Calu3 (cell line): ENCODE measurements at regions not wholly inside any gene's neighbourhood (a gene's known extent, or its start where the extent isn't known, plus 50 kb on each side); places are given as distances from the start of the nearest gene placed in this dataset.

Source experiments
- BruUV-seq: library from RNA; stranded (reverse); fragments of 400-500 nt; replicated peaks from 2 replicates; lab custom pipeline; 2021; lab: Mats Ljungman, UMichigan
- CTCF ChIA-PET: fragments of 300-600 bp; sonication (Branson Sonifier 250); formaldehyde crosslinking; loops from one replicate; lab custom pipeline; 2022; ENCODE audit warnings: antibody characterized with exemption; lab: Charles Lee
- DNase-seq: peaks from one replicate; pipeline ENCODE4 v3.0.0; 2022
- H3K27ac Mint-ChIP-seq: one replicate; pipeline ENCODE4 v1.8.0; 2022; ENCODE audit warnings: mixed read lengths; ENCODE audit not compliant: unreplicated experiment
- H3K27me3 Mint-ChIP-seq: one replicate; pipeline ENCODE4 v1.8.0; 2022; ENCODE audit warnings: mixed read lengths; ENCODE audit not compliant: unreplicated experiment
- H3K36me3 Mint-ChIP-seq: one replicate; pipeline ENCODE4 v1.8.0; 2022; ENCODE audit warnings: mild to moderate bottlenecking, moderate library complexity, mixed read lengths; ENCODE audit not compliant: insufficient read depth, unreplicated experiment
- H3K4me1 Mint-ChIP-seq: one replicate; pipeline ENCODE4 v1.8.0; 2022; ENCODE audit warnings: mild to moderate bottlenecking, low read depth, mixed read lengths; ENCODE audit not compliant: unreplicated experiment
- H3K4me3 Mint-ChIP-seq: one replicate; pipeline ENCODE4 v1.8.0; 2022; ENCODE audit warnings: mild to moderate bottlenecking, low read depth, moderate library complexity, mixed read lengths; ENCODE audit not compliant: unreplicated experiment
- H3K9me3 Mint-ChIP-seq: one replicate; pipeline ENCODE4 v1.8.0; 2022; ENCODE audit warnings: low read depth, mixed read lengths; ENCODE audit not compliant: unreplicated experiment
- intact Hi-C: fragments of 100-400 bp; cut with micrococcal nuclease; formaldehyde crosslinking; loops from one replicate; pipeline ENCODE4 v1.10.0; 2022; ENCODE audit not compliant: unreplicated experiment
- TF ChIP-seq, protein P1 (sequence below): fragments of 200-600 bp; IDR thresholded peaks from one replicate; pipeline ENCODE4 v1.8.0; 2022; ENCODE audit warnings: antibody characterized with exemption; ENCODE audit not compliant: unreplicated experiment

- Mint-ChIP-seq H3K4me1 (no peaks in the 10 kb centered on the region), H3K27me3 (no peaks in the 10 kb centered on the region), H3K4me3 (no peak overlapping the region), H3K36me3 (no peaks in the 10 kb centered on the region), H3K27ac (no peak overlapping the region), H3K9me3 (peaks cover 16% of the 10 kb centered on the region)
- intact Hi-C loops, result no loop called here
- no peak for DNase-seq
- BruUV-seq, result no TSS peak
- TF ChIP-seq, protein P1, sequence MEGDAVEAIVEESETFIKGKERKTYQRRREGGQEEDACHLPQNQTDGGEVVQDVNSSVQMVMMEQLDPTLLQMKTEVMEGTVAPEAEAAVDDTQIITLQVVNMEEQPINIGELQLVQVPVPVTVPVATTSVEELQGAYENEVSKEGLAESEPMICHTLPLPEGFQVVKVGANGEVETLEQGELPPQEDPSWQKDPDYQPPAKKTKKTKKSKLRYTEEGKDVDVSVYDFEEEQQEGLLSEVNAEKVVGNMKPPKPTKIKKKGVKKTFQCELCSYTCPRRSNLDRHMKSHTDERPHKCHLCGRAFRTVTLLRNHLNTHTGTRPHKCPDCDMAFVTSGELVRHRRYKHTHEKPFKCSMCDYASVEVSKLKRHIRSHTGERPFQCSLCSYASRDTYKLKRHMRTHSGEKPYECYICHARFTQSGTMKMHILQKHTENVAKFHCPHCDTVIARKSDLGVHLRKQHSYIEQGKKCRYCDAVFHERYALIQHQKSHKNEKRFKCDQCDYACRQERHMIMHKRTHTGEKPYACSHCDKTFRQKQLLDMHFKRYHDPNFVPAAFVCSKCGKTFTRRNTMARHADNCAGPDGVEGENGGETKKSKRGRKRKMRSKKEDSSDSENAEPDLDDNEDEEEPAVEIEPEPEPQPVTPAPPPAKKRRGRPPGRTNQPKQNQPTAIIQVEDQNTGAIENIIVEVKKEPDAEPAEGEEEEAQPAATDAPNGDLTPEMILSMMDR, result no peak
- CTCF ChIA-PET, result no interaction called here
These were observed 106.9 kb upstream of the PIRT start for GRCh38 chr17:10944819-10945218.

DNA sequence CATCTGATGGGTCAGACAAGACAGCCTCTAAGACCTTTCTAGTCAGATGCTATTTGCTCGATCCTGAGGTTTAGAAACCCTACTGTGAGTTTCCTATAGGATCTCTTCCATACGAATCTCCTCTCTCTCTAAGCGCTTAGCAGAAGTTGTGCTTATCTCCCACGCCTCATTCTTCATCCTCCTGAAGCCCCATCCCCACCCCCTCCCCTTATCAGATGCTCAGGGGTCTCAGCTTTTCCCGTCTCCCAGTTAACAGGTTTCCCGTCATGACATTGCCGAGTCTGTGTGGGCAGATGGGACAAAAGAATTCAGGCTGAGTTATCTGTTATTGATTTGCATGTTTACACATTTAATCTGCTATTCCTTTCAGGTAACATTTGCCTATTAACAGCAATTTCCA lies 99.0 kb upstream of the PIRT start:
- TF ChIP-seq, protein P1, result no peak
- Mint-ChIP-seq H3K9me3 (peaks cover 7% of the 10 kb centered on the region), H3K4me3 (no peak overlapping the region), H3K36me3 (no peaks in the 10 kb centered on the region), H3K27ac (no peak overlapping the region), H3K4me1 (no peaks in the 10 kb centered on the region), H3K27me3 (no peaks in the 10 kb centered on the region)
- DNase-seq, result no peak
- CTCF ChIA-PET, result no interaction called here
- no TSS peak for BruUV-seq
- intact Hi-C loops, result no loop called here

DNA sequence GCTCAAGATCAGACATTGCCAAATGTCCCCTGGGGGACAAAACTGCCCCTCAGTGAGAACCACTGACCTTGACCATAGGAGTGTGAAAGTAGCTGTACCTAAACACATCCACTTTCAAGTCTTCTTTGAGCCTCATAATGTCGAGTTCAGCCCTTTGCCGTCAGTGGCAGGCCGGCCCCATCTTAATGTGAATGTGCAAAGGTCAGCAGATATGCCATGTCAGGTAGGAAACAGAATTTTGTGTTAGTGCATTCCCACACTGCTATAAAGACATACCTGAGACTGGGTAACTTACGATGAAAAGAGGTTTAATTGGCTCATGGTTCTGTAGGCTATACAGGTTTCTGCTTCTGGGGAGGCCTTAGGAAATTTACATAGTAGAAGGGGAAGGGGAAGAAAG lies 95.1 kb upstream of the PIRT start:
- H3K9me3 Mint-ChIP-seq, result peaks cover 13% of the 10 kb centered on the region
- CTCF ChIA-PET, result no interaction called here
- no peak overlapping the region for H3K4me3 Mint-ChIP-seq
- TF ChIP-seq, protein P1, result no peak
- H3K36me3 Mint-ChIP-seq, result no peaks in the 10 kb centered on the region
- H3K4me1 Mint-ChIP-seq, result no peaks in the 10 kb centered on the region
- no peak for DNase-seq
- no peak overlapping the region for H3K27ac Mint-ChIP-seq
- H3K27me3 Mint-ChIP-seq, result no peaks in the 10 kb centered on the region
- intact Hi-C loops, result no loop called here
- BruUV-seq, result no TSS peak

DNA sequence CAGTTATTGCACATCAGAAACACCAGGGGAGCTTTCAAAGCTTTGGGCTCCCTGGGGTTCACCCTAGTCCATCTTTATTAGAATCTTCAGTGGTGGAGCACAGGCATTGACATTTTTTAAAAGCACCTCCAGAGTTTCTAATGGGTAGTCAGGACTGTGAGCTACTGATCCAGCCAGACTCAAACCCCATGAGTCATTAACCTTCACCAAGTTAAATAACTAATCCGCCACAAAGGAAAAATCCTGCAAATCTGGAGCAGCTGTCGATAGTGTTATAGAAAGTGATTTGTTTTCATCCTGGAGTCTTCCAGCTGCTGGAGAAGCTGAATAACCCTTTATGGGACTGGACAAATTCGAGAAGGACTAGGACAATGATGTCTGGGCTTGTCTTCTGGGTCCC lies 93.2 kb upstream of the PIRT start:
- no peak for DNase-seq
- intact Hi-C loops, result no loop called here
- Mint-ChIP-seq H3K36me3 (no peaks in the 10 kb centered on the region), H3K27ac (no peak overlapping the region), H3K9me3 (peaks cover 16% of the 10 kb centered on the region), H3K4me1 (no peaks in the 10 kb centered on the region), H3K4me3 (no peak overlapping the region), H3K27me3 (no peaks in the 10 kb centered on the region)
- no TSS peak for BruUV-seq
- CTCF ChIA-PET, result no interaction called here
- TF ChIP-seq, protein P1, result no peak
